Astrocyte of the hippocampus (primary cell): ENCODE measurements at regions not wholly inside any gene's neighbourhood (a gene's known extent, or its start where the extent isn't known, plus 50 kb on each side); places are given as distances from the start of the nearest gene placed in this dataset.
A peak's percentile ranks its signal among the peaks of the same experiment; 100 is the strongest.
"Not testable (repeated sequence)": the region's sequence is repeated elsewhere in the genome, so short reads cannot be mapped to it uniquely, and the experiment has no call there.

Source experiments
- DNase-seq: peaks from one replicate; pipeline ENCODE4 v3.0.0; 2011; ENCODE audit warnings: low read depth, low spot score

DNA sequence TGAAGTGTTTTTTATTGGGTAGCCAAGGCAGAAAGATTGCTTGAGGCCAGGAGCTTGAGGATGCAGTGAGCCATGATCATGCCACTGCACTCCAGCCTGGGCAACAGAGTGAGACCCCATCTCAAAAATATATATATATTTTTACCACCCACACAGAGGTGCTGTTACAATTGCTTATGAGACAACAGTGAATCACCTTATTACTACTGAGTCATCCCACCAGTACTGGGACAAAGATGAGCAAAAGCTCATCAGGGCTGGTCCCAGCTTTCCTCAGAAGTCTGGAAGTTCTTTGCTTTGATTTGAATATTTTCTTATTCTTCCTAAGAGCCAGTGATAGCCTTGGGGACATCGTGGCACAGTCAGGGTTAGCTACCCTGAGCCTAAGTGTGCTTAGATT lies 207.7 kb downstream of the SOX2 start:
- no peak for DNase-seq

DNA sequence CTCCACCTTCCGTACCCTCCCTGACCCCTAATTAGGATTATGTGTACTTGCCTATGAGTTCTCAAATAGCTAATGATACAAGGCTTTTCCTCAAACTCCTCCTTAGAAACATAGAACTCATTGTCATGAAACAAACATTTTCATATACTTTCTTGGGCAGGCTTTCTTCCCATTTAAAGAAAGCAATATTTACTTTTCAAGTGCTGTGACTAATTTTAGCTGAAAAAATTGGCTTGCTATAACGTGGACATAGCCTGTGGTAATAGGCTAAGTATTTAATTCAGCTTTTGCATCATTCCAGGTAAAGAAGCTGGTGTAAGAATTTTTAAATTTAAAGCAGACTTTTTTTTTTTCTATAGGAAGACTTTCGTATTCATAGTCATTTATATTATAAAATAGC lies 208.7 kb downstream of the SOX2 start:
- no peak for DNase-seq

DNA sequence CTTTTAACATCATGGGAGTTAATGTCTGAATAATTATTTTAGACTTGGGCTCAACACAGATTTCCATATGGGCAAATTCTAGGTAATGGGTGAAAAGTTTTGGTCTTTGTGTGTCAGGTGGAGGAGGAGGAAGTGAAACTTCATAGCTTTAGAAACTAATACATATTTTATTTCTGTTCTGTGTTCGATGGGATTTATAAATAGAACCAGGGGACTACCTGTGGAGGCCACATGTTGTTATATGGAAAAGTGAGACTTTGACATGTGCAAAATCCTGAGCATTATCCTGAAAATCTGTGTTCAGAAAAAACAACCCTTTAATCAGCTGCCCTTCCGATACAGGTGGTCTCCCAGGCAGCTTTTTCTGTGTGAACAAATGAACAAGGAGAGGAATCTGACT lies 209.5 kb downstream of the SOX2 start:
- DNase-seq: no peak

DNA sequence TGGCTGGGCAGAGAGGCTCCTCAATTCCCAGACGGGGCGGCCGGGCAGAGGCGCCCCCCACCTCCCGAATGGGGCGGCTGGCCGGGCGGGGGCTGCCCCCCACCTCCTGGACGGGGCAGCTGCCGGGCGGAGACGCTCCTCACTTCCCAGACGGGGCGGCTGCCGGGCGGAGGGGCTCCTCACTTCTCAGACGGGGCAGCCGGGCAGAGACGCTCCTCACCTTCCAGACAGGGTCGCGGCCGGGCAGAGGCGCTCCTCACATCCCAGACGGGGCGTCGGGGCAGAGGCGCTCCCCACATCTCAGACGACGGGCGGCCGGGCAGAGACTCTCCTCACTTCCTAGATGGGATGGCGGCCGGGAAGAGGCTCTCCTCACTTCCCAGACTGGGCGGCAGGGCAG lies 214.1 kb downstream of the SOX2 start:
- not testable (repeated sequence) for DNase-seq

DNA sequence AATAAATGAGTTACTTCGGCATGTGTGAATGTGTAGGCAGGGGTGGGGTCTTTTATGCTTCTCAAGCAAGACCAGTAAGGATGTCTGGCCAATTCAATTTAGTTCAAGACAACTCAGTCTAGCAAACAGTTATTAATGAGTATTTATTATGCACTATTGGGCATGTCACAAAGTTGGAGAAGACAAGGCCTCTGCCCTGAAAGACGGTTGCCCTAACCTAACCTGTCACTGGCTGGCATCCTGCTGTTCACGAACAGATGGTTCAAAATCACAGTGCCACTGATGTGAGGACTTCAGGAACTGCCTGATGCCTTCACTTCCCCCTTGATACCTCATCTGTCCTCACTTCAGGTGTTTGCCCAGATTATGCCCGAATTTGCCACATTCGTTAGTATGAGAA lies 217.8 kb downstream of the SOX2 start:
- DNase-seq: no peak

DNA sequence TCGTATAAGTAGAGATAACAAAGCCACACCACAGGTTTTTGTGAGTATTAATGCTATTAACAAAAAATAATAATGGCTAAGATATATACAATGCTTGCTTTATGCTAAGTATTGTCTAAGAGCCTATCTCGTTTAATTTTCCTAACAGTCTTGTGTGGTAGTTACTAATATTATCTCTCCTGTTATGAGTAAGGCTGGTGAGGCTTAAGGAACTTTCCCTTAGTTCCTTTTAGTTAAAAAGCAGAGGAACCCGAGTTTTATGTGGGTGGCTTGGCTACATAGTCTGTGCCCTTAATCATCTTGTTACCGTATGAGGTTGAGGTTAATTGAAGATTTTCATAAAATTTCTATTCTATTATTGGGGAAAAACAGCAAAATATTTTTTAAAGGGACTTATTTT lies 218.4 kb downstream of the SOX2 start:
- no peak for DNase-seq

DNA sequence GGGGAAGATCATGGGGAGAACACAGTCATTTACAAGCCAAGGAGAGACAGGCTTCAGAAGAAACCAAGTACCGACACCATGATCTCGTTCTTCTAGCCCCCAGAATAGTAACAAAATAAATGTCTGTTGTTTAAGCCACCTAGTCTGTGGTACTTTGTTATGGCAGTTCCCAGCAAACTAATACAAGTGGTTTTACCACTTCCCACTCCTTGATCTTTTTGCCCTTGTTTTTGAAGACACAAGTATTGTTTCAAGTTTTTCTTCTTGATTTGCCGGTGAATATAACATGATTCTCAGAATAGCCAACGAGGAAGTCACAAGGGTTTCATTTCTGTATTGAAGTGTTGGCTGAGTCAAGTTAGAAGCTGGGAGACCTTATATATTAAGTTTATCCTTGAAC lies 220.3 kb downstream of the SOX2 start:
- DNase-seq: no peak

DNA sequence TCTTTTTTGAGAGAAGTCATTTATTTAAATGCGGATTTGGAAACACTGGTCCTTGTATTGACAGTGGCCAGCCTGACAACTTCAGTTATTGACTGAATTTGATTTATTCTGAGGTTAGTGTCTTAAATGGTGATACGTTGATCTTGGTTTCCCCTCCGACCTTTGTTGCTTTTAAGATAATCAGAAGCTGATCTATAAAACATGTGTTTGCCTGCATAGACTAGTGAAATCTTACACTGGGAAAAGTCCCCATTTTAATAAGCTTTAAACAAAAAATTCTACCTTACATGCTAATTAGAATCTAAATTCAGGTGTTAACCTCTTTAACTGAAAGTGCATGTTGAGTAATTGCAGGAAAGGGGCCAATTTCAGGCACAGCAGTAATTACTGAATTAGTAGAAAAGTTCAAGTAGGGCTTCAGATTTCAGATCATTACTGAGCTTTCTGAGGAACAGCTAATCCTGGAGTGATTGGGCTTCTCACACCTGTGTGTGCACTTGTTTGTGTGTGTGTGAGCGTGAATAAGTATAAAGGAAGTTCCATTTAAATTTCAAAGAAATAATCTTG lies 221.4 kb downstream of the SOX2 start:
- DNase-seq: no peak

DNA sequence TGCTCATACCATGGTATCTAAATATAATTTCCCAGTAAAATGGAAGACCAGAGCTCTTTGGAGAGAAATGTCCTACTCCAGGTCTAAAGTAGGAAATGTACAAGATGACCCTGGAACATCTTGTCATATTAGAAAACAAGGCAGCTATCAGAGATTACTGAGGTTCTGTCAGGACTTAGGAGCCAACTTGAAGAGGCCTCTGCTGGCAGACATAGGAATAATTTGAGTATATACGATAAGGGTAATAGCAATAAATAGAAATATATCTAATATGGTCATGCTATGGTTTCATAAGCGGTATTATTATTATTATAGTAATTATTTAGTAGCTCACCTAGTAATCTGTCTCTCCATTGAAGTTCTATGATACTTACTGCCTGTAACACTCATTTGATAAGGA lies 224.2 kb downstream of the SOX2 start:
- no peak for DNase-seq

DNA sequence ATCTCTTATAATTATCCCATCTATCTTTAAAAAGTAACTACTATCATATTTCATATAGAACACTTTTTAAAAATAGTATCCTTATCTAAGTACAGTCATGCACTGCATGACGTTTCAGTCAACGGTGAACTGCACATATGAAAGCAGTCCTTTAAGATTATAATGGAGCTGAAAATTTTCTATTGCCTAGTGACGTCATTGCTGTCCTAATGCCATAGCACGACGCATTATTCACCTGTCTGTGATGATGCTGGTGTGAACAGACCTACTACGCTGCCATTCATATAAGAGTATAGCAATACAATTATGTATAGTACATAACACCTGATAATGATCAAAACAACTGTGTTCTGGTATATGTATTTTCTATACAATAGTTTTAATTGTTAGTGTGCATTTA lies 225.0 kb downstream of the SOX2 start:
- DNase-seq: no peak

DNA sequence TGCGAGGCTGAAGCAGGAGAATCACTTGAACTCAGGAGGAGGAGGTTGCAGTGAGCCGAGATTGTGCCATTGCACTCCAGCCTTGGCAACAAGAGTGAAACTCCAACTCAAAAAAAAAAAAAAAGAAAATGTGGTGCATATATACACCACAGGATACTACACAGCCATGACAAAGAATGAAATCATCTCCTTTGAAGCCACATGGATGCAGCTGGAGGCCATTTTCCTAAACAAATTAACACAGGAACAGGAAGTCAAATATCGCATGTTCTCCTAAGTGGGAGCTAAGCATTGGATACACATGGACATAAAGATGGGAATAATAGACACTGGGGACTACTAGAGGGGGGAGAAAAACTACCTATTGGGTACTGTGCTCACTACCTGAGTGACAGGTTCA lies 226.9 kb downstream of the SOX2 start:
- not testable (repeated sequence) for DNase-seq

DNA sequence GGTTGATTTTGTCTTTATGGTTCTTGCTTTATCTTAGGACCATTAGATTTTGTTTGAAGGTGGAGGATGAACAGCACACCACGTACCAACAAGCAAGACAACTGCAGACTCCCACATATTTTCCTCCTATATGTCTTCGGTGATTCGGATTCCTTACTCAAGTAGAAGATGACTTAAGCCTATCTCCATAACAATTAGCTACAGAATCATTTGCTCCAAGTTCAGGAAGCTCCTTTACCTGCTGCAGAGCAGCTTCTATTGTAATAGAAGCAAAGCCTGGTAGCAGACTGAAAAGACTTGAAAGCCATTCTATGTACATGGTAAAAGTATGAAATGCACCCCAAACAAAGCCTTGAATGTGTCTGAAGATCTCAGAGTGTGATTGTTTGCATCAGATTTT lies 229.0 kb downstream of the SOX2 start:
- no peak for DNase-seq

DNA sequence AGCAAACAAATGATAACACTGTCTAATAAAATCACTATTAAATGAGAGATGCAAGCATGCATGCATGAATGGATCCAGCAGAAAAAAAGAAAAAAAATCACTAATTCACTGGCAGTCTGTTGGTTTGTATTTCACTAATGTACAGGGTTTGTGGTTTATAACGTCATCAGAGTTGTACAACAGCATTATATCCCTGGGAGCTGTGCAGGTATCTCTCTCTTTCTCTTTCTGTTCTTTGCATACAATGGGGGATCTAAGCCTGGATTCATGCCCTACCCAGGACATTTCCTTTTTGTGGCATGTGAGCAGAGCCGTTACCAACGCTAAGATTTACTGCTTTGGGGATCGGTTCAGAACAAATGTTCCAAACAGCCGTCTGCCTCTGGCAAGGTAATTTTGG lies 229.5 kb downstream of the SOX2 start:
- no peak for DNase-seq

DNA sequence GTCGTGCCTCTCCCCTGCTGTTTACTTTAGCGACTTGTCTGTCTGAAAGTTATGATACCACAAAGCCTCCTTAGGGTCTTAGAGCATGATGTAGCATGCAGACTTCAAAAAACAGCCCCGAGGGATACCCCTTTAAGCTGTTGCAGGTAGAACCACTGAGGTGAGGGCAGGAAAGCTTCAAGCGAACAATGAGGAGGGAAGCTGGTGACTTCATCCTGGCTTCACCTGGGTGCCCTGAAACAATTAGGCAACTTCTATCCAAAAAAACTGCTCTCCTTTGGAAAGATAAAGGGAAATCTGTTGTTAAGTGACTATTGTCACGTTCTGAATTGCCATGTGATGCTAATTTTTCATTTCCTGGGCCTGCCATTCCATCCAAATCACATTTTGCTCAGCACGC lies 231.6 kb downstream of the SOX2 start:
- DNase-seq: no peak

DNA sequence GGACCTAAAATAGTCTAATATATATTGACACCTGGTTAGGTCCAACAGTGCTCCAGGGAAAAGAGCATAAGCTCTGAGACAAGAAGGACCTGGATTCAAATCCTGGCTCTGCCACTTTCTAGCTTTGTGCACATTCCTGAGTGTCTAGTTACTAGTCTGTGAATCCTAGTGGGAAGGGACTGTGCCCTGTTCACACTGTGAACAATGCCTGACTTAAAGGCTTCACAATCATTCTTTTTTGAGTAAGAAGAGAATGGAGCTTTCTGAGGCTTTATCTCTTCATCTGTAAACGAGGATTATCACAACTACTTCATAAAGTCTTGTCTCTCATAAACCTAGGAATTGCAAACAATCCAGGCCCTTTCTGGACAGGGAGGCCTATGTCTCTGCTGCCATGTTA lies 235.9 kb downstream of the SOX2 start:
- DNase-seq: no peak

DNA sequence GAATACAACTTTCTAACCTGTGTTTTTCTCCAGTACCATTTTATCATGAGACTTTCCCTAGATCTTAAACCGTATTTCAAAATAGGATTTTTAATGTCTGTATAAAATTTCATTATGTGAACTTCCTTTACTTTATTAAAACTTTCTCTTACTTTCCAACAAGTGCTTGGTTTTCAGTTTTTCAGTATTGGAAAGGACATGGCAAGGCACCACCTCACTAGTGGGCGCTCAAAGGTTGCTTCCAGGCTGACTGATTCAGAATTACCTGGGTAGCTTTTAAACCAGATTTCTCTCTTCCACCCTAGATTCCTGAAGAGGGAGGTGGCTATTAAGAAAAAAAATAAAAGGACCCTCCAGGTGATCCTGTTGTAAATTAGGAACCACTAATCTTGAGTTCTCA lies 236.6 kb downstream of the SOX2 start:
- no peak for DNase-seq

DNA sequence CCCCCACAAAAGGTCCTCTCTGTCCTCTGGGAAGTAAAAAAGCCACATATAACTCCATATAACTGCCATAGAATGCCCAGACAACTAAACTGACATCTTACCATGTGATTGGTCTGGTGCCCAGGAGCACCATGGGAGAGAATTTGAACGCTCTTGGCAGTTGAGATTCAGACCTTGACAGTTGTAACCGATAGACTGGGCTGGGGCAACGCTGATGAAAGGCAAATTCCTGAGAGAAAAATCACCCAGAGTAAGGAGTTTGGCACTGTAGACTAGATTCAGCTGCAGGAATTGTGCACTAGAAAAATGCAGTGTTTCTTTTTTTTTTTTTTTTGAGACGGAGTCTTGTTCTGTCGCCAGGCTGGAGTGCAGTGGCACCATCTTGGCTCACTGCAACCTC lies 240.5 kb downstream of the SOX2 start:
- peak; percentile 79 for DNase-seq

DNA sequence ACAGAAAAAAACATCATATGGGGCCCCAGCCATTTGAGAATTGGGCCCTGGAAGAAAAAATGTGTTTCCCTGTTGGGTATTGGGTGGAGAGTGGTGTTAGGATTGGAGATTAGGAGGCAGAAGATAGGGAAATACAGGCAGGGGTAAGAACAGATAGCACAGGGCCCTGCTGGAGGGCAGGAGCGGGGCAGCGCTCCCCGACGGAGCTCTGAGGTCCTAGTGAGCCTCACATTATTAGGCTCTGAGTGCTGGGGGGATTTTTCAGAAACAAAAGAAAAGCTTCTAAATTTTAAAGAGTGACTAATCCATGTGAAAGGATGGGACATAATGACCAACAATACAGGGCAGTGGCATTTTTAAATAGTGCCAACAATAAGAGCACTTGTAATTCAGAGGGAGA lies 241.2 kb downstream of the SOX2 start:
- peak; percentile 13 for DNase-seq

DNA sequence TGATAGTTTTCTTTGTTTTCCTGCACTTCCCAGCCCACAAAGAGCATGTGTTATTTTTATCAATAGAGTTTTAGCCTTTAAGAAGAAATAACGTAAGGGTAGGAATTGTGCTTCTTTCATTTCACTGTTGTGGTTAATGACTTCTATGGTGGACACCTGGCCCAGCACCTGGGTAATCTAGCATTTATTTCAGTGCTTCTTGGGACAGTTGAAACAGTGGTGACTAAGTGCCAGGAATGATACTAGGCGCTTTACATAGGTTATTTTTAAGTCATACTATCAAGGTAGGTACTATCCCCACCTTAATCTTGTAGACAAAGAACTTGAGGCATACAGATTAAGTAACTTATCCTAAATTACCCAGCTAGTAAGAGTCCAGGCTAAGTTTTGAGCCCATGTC lies 243.8 kb downstream of the SOX2 start:
- no peak for DNase-seq

DNA sequence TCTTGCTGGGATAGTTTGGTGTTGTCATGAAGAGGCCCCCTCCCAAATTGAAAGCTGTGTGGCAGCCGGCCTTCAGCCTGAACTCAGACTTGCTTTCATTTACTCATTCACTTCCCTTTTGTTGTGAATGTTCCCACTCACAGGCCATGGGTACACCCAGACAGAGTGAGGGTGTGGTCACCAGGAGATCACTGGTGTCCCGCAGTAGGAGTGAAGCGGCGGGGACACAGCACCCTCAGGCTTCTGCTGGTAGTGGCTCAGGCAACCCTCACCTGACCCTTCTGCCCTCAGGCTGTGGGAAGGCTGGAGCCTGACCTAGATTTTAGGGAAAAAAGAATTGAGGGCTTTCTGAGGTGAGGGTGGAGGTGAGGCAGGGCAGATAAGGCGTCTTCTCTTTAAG lies 244.4 kb downstream of the SOX2 start:
- no peak for DNase-seq

DNA sequence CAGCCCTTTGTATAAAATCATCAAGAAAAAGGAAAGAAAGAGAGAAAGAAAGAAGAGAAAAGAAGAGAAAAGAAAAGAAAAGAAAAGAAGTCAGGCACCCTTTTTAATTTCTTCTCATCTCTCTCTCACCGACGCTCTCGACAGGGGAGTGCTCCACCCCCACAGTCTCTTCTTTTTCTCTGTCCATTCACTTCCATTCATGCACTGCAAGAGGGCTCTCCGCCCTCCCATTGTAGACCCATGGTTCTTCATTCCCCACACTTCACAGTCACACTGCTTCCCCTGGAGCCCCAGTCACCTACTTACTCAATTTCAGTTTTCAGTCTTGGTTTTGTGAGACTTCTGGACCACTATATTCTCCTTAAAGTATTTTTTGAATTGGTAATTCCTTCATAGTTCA lies 254.7 kb downstream of the SOX2 start:
- DNase-seq: no peak

DNA sequence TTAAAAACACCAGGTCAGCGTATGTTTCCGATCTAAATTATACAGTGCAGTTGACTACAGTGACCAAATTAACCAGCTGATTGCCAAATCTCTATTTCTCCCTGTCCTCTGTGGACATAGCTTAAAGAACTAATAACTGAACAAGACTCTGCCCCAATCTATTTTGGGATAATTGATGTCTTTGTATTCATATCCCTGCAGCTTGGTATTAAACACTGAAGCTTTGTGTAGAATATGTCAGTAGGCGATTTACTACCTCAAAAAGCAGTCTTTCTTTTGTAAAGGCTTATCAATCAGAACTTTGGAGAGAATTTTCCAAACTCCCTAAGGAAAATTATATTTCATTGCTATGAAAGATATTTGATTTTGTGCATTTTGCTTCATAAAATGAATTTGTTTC lies 258.2 kb downstream of the SOX2 start:
- no peak for DNase-seq

DNA sequence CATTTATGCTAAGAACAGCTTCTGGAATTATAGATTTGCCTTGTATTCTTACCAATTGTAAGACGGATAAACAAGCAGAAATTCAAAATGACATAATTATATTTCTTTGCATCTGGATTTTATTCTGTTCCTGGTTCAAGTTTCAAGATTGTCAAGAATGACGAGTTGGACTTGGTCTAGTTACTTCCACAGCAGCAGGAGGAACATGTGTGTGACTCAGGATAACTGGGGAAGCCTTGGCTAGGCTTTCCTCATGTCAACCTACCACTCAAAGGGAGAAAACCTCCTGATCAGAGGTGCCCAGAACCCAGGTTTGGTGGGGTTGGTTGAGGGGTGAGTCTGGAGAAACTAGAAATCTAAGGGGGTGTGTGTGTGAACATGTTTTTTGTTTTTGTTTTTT lies 259.7 kb downstream of the SOX2 start:
- DNase-seq: no peak

DNA sequence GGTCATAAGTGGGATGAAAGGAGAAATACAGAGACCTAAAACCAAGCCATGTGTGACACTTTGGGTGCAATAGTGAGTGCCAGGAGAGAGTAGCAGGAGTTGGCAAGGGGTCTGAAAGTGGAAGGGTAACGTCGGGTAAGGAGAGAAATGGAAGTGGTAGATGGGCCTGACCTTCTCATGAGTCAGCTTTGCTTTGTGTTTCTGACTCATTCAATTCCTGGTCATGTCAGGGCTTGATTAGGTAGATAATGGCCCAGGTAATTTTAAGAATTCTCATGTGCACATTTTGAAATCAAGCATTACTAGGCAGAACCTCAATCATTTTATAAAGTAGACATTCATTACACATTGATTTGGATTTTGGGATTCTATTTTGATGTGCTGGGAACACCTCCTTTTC lies 262.5 kb downstream of the SOX2 start:
- peak; percentile 7 for DNase-seq

DNA sequence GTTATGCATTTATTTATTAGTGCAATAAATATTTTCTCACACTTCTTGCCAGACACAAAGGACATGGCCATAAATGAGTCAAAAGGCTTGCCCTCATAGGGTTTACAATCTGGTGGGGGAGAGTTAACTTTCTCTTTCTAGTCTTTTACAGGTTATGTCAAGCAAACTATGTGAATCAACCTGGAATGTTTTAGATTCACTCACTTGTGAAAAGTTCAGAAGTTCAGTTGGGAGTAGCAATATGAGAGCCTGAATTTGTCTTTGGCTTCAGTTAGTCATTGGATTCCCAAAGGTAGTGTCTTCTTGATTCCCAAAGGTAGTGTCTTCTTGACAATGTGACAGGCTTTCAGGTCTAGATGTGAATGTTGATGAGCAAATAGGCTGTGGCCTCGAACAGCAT lies 264.8 kb downstream of the SOX2 start:
- DNase-seq: no peak
